ENCODE measurements at regions not wholly inside any gene's neighbourhood (a gene's known extent, or its start where the extent isn't known, plus 50 kb on each side); places are given as distances from the start of the nearest gene placed in this dataset.

DNA sequence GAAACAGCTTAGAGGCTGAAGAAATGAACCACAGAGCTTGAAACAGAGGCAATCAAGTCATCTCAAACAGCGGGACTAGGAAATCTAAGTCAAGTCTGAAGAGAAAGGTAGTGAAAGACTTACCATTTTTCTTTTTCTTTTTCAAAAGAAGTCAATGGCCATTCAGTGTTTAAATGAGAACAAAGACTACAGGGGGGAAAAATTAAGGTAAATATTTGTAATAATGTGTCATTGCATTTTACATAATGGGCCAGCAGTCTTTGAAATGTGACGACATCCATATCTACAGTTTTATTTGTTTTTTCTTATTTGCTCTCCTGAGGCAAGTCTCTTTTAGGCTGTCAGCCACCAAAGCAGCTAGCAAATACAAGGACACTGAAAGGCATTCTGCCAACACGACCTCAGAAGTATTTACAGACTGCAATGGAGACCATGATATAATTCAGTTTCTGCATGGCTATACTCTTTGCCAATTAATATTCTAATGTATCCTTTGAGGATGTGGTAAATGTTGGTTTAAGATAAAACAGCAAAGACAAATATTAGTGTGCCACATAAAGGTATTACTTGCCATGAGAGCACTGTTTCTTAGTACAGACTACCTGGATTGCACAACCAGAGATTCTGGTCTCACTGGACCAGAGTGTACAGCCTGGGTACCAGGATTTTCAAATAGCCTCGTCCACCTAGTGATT, 307.0 kb upstream of the THBS1 start (continued):
- TF ChIP-seq, protein P1, sequence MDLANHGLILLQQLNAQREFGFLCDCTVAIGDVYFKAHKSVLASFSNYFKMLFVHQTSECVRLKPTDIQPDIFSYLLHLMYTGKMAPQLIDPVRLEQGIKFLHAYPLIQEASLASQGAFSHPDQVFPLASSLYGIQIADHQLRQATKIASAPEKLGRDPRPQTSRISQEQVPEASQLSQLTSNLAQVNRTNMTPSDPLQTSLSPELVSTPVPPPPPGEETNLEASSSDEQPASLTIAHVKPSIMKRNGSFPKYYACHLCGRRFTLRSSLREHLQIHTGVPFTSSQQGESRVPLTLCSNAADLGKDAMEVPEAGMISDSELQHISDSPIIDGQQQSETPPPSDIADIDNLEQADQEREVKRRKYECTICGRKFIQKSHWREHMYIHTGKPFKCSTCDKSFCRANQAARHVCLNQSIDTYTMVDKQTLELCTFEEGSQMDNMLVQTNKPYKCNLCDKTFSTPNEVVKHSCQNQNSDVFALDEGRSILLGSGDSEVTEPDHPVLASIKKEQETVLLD (CRISPR knock-in tag; IDR thresholded peaks at IDR 0.05; ENCODE audit: low read depth), result no peak
- TF ChIP-seq ZNF792 (CRISPR knock-in tag; IDR thresholded peaks at IDR 0.05) (0 out of 2 replicates have a peak, but pooled peaks have one; percentile 65), NFRKB (IDR thresholded peaks at IDR 0.05) (no peak), HDAC1 (CRISPR knock-in tag; IDR thresholded peaks at IDR 0.05) (peak; percentile 81), IRX3 (CRISPR knock-in tag; IDR thresholded peaks at IDR 0.05; ENCODE audit: borderline replicate concordance, low read depth) (no peak), POGZ (CRISPR knock-in tag; IDR thresholded peaks at IDR 0.05) (peak; percentile 52; the same call in 1 of the 2 replicates), RARA (CRISPR knock-in tag; IDR thresholded peaks at IDR 0.05) (peak; percentile 84), ATRX (CRISPR knock-in tag; IDR thresholded peaks at IDR 0.05; ENCODE audit: borderline replicate concordance) (no peak), NBN (conservative IDR thresholded peaks at IDR 0.05) (no peak)
- TF ChIP-seq, protein P2, sequence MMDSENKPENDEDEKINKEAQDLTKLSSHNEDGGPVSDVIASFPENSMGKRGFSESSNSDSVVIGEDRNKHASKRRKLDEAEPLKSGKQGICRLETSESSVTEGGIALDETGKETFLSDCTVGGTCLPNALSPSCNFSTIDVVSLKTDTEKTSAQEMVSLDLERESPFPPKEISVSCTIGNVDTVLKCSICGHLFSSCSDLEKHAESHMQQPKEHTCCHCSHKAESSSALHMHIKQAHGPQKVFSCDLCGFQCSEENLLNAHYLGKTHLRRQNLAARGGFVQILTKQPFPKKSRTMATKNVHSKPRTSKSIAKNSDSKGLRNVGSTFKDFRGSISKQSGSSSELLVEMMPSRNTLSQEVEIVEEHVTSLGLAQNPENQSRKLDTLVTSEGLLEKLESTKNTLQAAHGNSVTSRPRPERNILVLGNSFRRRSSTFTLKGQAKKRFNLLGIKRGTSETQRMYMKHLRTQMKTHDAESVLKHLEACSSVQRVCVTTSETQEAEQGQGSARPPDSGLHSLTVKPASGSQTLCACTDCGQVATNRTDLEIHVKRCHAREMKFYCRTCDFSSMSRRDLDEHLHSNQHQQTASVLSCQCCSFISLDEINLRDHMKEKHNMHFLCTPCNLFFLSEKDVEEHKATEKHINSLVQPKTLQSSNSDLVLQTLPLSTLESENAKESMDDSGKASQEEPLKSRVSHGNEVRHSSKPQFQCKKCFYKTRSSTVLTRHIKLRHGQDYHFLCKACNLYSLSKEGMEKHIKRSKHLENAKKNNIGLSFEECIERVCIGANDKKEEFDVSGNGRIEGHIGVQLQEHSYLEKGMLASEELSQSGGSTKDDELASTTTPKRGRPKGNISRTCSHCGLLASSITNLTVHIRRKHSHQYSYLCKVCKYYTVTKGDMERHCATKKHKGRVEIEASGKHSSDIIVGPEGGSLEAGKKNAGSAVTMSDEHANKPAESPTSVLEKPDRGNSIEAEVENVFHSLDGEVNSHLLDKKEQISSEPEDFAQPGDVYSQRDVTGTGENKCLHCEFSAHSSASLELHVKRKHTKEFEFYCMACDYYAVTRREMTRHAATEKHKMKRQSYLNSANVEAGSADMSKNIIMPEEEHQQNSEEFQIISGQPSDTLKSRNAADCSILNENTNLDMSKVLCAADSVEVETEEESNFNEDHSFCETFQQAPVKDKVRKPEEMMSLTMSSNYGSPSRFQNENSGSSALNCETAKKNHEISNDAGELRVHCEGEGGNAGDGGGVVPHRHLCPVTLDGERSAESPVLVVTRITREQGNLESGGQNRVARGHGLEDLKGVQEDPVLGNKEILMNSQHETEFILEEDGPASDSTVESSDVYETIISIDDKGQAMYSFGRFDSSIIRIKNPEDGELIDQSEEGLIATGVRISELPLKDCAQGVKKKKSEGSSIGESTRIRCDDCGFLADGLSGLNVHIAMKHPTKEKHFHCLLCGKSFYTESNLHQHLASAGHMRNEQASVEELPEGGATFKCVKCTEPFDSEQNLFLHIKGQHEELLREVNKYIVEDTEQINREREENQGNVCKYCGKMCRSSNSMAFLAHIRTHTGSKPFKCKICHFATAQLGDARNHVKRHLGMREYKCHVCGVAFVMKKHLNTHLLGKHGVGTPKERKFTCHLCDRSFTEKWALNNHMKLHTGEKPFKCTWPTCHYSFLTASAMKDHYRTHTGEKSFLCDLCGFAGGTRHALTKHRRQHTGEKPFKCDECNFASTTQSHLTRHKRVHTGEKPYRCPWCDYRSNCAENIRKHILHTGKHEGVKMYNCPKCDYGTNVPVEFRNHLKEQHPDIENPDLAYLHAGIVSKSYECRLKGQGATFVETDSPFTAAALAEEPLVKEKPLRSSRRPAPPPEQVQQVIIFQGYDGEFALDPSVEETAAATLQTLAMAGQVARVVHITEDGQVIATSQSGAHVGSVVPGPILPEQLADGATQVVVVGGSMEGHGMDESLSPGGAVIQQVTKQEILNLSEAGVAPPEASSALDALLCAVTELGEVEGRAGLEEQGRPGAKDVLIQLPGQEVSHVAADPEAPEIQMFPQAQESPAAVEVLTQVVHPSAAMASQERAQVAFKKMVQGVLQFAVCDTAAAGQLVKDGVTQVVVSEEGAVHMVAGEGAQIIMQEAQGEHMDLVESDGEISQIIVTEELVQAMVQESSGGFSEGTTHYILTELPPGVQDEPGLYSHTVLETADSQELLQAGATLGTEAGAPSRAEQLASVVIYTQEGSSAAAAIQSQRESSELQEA (CRISPR knock-in tag; IDR thresholded peaks at IDR 0.05; ENCODE audit: not compliant biosample characterization), result no peak
- TF ChIP-seq, protein P3, sequence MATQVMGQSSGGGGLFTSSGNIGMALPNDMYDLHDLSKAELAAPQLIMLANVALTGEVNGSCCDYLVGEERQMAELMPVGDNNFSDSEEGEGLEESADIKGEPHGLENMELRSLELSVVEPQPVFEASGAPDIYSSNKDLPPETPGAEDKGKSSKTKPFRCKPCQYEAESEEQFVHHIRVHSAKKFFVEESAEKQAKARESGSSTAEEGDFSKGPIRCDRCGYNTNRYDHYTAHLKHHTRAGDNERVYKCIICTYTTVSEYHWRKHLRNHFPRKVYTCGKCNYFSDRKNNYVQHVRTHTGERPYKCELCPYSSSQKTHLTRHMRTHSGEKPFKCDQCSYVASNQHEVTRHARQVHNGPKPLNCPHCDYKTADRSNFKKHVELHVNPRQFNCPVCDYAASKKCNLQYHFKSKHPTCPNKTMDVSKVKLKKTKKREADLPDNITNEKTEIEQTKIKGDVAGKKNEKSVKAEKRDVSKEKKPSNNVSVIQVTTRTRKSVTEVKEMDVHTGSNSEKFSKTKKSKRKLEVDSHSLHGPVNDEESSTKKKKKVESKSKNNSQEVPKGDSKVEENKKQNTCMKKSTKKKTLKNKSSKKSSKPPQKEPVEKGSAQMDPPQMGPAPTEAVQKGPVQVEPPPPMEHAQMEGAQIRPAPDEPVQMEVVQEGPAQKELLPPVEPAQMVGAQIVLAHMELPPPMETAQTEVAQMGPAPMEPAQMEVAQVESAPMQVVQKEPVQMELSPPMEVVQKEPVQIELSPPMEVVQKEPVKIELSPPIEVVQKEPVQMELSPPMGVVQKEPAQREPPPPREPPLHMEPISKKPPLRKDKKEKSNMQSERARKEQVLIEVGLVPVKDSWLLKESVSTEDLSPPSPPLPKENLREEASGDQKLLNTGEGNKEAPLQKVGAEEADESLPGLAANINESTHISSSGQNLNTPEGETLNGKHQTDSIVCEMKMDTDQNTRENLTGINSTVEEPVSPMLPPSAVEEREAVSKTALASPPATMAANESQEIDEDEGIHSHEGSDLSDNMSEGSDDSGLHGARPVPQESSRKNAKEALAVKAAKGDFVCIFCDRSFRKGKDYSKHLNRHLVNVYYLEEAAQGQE (IDR thresholded peaks at IDR 0.05; ENCODE audit: borderline replicate concordance in 1 of 2, low read depth in 1 of 2, low read length in 2 of 2), result peak in 1 of 2 experiments; percentile 39; a peak in 1 of 4 replicates
- TF ChIP-seq, protein P4, sequence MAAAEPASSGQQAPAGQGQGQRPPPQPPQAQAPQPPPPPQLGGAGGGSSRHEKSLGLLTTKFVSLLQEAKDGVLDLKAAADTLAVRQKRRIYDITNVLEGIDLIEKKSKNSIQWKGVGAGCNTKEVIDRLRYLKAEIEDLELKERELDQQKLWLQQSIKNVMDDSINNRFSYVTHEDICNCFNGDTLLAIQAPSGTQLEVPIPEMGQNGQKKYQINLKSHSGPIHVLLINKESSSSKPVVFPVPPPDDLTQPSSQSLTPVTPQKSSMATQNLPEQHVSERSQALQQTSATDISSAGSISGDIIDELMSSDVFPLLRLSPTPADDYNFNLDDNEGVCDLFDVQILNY (CRISPR knock-in tag; conservative IDR thresholded peaks at IDR 0.05), result no peak
- TF ChIP-seq, protein P5, sequence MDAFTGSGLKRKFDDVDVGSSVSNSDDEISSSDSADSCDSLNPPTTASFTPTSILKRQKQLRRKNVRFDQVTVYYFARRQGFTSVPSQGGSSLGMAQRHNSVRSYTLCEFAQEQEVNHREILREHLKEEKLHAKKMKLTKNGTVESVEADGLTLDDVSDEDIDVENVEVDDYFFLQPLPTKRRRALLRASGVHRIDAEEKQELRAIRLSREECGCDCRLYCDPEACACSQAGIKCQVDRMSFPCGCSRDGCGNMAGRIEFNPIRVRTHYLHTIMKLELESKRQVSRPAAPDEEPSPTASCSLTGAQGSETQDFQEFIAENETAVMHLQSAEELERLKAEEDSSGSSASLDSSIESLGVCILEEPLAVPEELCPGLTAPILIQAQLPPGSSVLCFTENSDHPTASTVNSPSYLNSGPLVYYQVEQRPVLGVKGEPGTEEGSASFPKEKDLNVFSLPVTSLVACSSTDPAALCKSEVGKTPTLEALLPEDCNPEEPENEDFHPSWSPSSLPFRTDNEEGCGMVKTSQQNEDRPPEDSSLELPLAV (CRISPR knock-in tag; conservative IDR thresholded peaks at IDR 0.05; ENCODE audit: low read depth), result no peak
